ENCODE measurements at regions not wholly inside any gene's neighbourhood (a gene's known extent, or its start where the extent isn't known, plus 50 kb on each side); places are given as distances from the start of the nearest gene placed in this dataset.

GRCh38 chr9:27625751-27626150, 52.5 kb upstream of the C9orf72 start:
- no peak overlapping the region for H3K4me3 ChIP-seq (ENCODE audit: control insufficient read depth, low read depth, low read length)
- TF ChIP-seq CTCF (conservative IDR thresholded peaks at IDR 0.05; ENCODE audit: control insufficient read depth, insufficient read depth, low read depth, low read length), result no peak
- no peak for DNase-seq (ENCODE audit: low read depth)

GRCh38 chr9:27626244-27627187, 53.2 kb upstream of the C9orf72 start:
- no peak overlapping the region for H3K4me3 ChIP-seq (ENCODE audit: control insufficient read depth, low read depth, low read length)
- TF ChIP-seq CTCF (conservative IDR thresholded peaks at IDR 0.05; ENCODE audit: control insufficient read depth, insufficient read depth, low read depth, low read length), result no peak
- no peak for DNase-seq (ENCODE audit: low read depth)

GRCh38 chr9:27627188-27627564, 53.9 kb upstream of the C9orf72 start:
- no peak for TF ChIP-seq CTCF (conservative IDR thresholded peaks at IDR 0.05; ENCODE audit: control insufficient read depth, insufficient read depth, low read depth, low read length)
- no peak overlapping the region for H3K4me3 ChIP-seq (ENCODE audit: control insufficient read depth, low read depth, low read length)
- DNase-seq (ENCODE audit: low read depth), result no peak

DNA sequence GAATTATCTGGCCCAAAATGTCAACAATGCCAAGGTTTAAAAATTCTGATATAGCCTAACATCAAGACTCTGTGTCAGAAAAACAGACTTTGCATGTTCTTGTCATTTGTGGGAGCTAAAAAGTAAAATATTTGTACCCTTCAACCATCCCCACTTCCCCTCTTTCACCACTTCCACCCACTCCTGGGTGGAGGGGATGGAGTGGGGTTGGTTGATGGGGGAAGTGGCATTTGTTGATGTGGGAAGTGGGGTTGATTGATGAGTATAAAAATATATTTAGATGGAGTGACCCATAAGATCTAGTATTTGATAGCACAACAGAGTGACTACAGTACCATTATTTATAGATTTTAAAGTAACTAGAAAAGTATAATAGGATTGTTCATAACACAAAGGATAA, 55.0 kb upstream of the C9orf72 start:
- TF ChIP-seq CTCF (conservative IDR thresholded peaks at IDR 0.05; ENCODE audit: control insufficient read depth, insufficient read depth, low read depth, low read length), result no peak
- DNase-seq (ENCODE audit: low read depth), result no peak
- no peak overlapping the region for H3K4me3 ChIP-seq (ENCODE audit: control insufficient read depth, low read depth, low read length)

GRCh38 chr9:27629425-27629824, 56.1 kb upstream of the C9orf72 start:
- no peak overlapping the region for H3K4me3 ChIP-seq (ENCODE audit: control insufficient read depth, low read depth, low read length)
- no peak for DNase-seq (ENCODE audit: low read depth)
- TF ChIP-seq CTCF (conservative IDR thresholded peaks at IDR 0.05; ENCODE audit: control insufficient read depth, insufficient read depth, low read depth, low read length), result no peak

DNA sequence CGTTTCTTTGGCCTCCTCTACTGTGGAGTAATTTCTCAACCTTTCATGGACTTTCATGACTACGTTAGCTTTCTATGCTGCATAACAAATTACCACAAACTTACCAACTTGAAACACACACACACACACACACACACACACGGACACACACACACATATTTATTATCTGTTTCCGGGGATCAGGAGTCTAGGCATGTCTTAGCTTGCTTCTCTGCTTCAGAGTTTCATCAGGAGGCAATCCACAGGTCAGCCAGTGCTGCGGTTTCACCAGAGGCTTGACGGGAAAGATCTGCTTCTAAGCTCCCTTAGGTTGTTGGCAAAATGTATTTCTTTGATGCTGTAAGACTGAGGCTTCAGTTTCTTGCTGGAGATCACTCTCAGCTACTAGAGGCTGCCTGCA, 59.0 kb upstream of the C9orf72 start:
- DNase-seq (ENCODE audit: low read depth), result no peak
- TF ChIP-seq CTCF (conservative IDR thresholded peaks at IDR 0.05; ENCODE audit: control insufficient read depth, insufficient read depth, low read depth, low read length), result no peak

More for the DNA sequence above, 59.0 kb upstream of the C9orf72 start:
- no peak overlapping the region for H3K4me3 ChIP-seq (ENCODE audit: control insufficient read depth, low read depth, low read length)
